SK-N-SH (cell line): ENCODE measurements at regions not wholly inside any gene's neighbourhood (a gene's known extent, or its start where the extent isn't known, plus 50 kb on each side); places are given as distances from the start of the nearest gene placed in this dataset.

Experiments
- CTCF ChIA-PET: fragments of 300-600, 350-600 bp; formaldehyde crosslinking; extraction: SDS; loops from one replicate; lab custom pipeline; 2021; lab: Yijun Ruan, JAX
- POLR2A ChIA-PET: fragments of 350-600 bp; sonication (Branson Sonifier 250); formaldehyde crosslinking; extraction: SDS; loops from one replicate; lab custom pipeline; 2020; ENCODE audit warnings: antibody characterized with exemption, inconsistent platforms; lab: Yijun Ruan, JAX
- DNase-seq: peaks from one replicate; pipeline ENCODE4 v3.0.0; 2012
- H2AFZ ChIP-seq: fragments of 200-600 bp; sonication (generic); 2 replicates; pipeline ENCODE4 v1.8.1; 2016; ENCODE audit warnings: antibody characterized with exemption, mild to moderate bottlenecking, low read depth
- H3F3A ChIP-seq: fragments of 200-600 bp; sonication (generic); replicated peaks from 2 replicates; pipeline ENCODE3; 2016; ENCODE audit warnings: antibody characterized with exemption, mild to moderate bottlenecking; ENCODE audit not compliant: insufficient read depth
- H3K27ac ChIP-seq, 2 experiments: fragments of 200-500 bp in 1 of 2; fragments of 200-600 bp in 1 of 2; sonication (Bioruptor generic) in 1 of 2; sonication (generic), shearing (Covaris generic) in 1 of 2; 2 replicates each; pipeline versions ENCODE4 v1.5.1 to v1.6.1; 2014 to 2016; ENCODE audit warnings: low read depth in 2 of 2, inconsistent platforms in 1 of 2, low read length in 1 of 2, mild to moderate bottlenecking in 1 of 2, mixed read lengths in 1 of 2
- H3K27me3 ChIP-seq: fragments of 200-600 bp; sonication (generic), shearing (Covaris generic); 2 replicates; pipeline ENCODE4 v1.6.1; 2016; ENCODE audit warnings: mixed run types; ENCODE audit not compliant: insufficient read depth
- H3K36me3 ChIP-seq, 2 experiments: fragments of 200-500 bp in 1 of 2; fragments of 200-600 bp in 1 of 2; sonication (Bioruptor generic) in 1 of 2; sonication (generic) in 1 of 2; replicated peaks in 1 of 2; 2 replicates each; pipeline versions ENCODE3 to v1.5.1; 2014 to 2016; ENCODE audit warnings: low read length in 1 of 2, mild to moderate bottlenecking in 1 of 2; ENCODE audit not compliant: insufficient read depth in 2 of 2, control insufficient read depth in 1 of 2
- H3K4me1 ChIP-seq, 2 experiments: fragments of 200-500 bp in 1 of 2; fragments of 200-600 bp in 1 of 2; sonication (Bioruptor generic) in 1 of 2; sonication (generic), shearing (Covaris generic) in 1 of 2; 2 replicates each; pipeline versions ENCODE4 v1.5.1 to v1.6.1; 2014 to 2016; ENCODE audit warnings: low read depth in 1 of 2, low read length in 1 of 2, mixed run types in 1 of 2; ENCODE audit not compliant: insufficient read depth in 2 of 2, control insufficient read depth in 1 of 2
- H3K4me2 ChIP-seq: fragments of 200-600 bp; sonication (generic), shearing (Covaris generic); 2 replicates; pipeline ENCODE4 v1.6.1; 2017; ENCODE audit warnings: mixed run types
- H3K4me3 ChIP-seq, 2 experiments: fragments of 200-500 bp in 1 of 2; fragments of 200-600 bp in 1 of 2; sonication (Bioruptor generic) in 1 of 2; sonication (generic), shearing (Covaris generic) in 1 of 2; 2 replicates each; pipeline versions ENCODE4 v1.5.1 to v1.8.1; 2014 to 2016; ENCODE audit warnings: low read depth in 2 of 2, inconsistent platforms in 1 of 2, low read length in 1 of 2, mild to moderate bottlenecking in 1 of 2, mixed read lengths in 1 of 2, moderate library complexity in 1 of 2
- H3K79me2 ChIP-seq: fragments of 200-600 bp; sonication (generic); 2 replicates; pipeline ENCODE4 v1.8.1; 2017; ENCODE audit warnings: mild to moderate bottlenecking; ENCODE audit not compliant: insufficient read depth
- H3K9ac ChIP-seq: fragments of 200-600 bp; sonication (generic); 2 replicates; pipeline ENCODE4 v1.6.1; 2017; ENCODE audit warnings: mixed run types
- H3K9me2 ChIP-seq: fragments of 200-600 bp; sonication (generic); 2 replicates; pipeline ENCODE4 v1.6.1; 2017; ENCODE audit warnings: mixed run types
- H3K9me3 ChIP-seq: fragments of 200-600 bp; sonication (generic); 2 replicates; pipeline ENCODE4 v1.6.1; 2017; ENCODE audit warnings: mixed run types, mild to moderate bottlenecking, moderate library complexity
- H4K20me1 ChIP-seq: fragments of 200-600 bp; sonication (generic); 2 replicates; pipeline ENCODE4 v1.6.1; 2017; ENCODE audit warnings: mild to moderate bottlenecking, mixed run types; ENCODE audit not compliant: insufficient read depth
- CHD2 ChIP-seq: fragments of 150-350 bp; IDR thresholded peaks from 2 replicates; pipeline ENCODE4 v1.6.1; 2018; ENCODE audit warnings: low read length; ENCODE audit not compliant: partially characterized antibody
- EZH2phosphoT487 ChIP-seq: fragments of 200-600 bp; sonication (generic); IDR thresholded peaks from 2 replicates; pipeline ENCODE4 v1.6.1; 2017; ENCODE audit warnings: low read depth, mixed run types, mild to moderate bottlenecking, antibody characterized with exemption, moderate library complexity, borderline replicate concordance
- FOSL2 ChIP-seq: IDR thresholded peaks from 2 replicates; pipeline ENCODE4 v1.4.0; 2012; ENCODE audit warnings: low read depth, mild to moderate bottlenecking, moderate library complexity, borderline replicate concordance
- FOXJ3 ChIP-seq: sonication (generic); formaldehyde crosslinking; IDR thresholded peaks from 2 replicates; pipeline ENCODE4 v1.5.1; 2020; ENCODE audit warnings: mild to moderate bottlenecking, missing genetic modification reagents
- FOXM1 ChIP-seq: IDR thresholded peaks from 2 replicates; pipeline ENCODE4 v1.4.0; 2012; ENCODE audit warnings: low read depth, mild to moderate bottlenecking
- GABPA ChIP-seq: IDR thresholded peaks from 2 replicates; pipeline ENCODE4 v1.4.0; 2012; ENCODE audit warnings: low read depth, mild to moderate bottlenecking
- GATA2 ChIP-seq: sonication (generic); formaldehyde crosslinking; IDR thresholded peaks from 2 replicates; pipeline ENCODE4 v1.5.0; 2020; ENCODE audit warnings: mild to moderate bottlenecking, missing genetic modification reagents
- JUND ChIP-seq: IDR thresholded peaks from 2 replicates; pipeline ENCODE4 v1.4.0; 2012
- RAD21 ChIP-seq: IDR thresholded peaks from 2 replicates; pipeline ENCODE4 v1.6.1; 2012; ENCODE audit warnings: mild to moderate bottlenecking, low read length
- RFX5 ChIP-seq: IDR thresholded peaks from 2 replicates; pipeline ENCODE4 v1.6.1; 2012; ENCODE audit warnings: mild to moderate bottlenecking, improper control_type of control experiment, low read length
- SMC3 ChIP-seq: IDR thresholded peaks from 2 replicates; pipeline ENCODE4 v1.6.1; 2012; ENCODE audit warnings: low read depth, low read length, improper control_type of control experiment
- TEAD4 ChIP-seq: IDR thresholded peaks from 2 replicates; pipeline ENCODE4 v1.4.0; 2012; ENCODE audit warnings: mild to moderate bottlenecking, borderline replicate concordance; ENCODE audit not compliant: insufficient read depth
- YY1 ChIP-seq: IDR thresholded peaks from 2 replicates; pipeline ENCODE4 v1.4.0; 2012; ENCODE audit warnings: low read depth, mild to moderate bottlenecking
- WGBS: methylation state at CpG from one replicate; pipeline ENCODE4 v1.1.6; 2017; ENCODE audit warnings: low lambda C conversion rate; 5-methylcytosine and 5-hydroxymethylcytosine counted together
- TF ChIP-seq, protein P1 (sequence below): IDR thresholded peaks from 2 replicates; pipeline ENCODE4 v1.6.1; 2012; ENCODE audit warnings: mild to moderate bottlenecking, low read depth, low read length, moderate library complexity
- TF ChIP-seq, protein P2 (sequence below): fragments of 150-350 bp; IDR thresholded peaks from 2 replicates; pipeline ENCODE4 v1.6.1; 2017; ENCODE audit warnings: antibody characterized with exemption, low read length, low read depth, borderline replicate concordance

DNA sequence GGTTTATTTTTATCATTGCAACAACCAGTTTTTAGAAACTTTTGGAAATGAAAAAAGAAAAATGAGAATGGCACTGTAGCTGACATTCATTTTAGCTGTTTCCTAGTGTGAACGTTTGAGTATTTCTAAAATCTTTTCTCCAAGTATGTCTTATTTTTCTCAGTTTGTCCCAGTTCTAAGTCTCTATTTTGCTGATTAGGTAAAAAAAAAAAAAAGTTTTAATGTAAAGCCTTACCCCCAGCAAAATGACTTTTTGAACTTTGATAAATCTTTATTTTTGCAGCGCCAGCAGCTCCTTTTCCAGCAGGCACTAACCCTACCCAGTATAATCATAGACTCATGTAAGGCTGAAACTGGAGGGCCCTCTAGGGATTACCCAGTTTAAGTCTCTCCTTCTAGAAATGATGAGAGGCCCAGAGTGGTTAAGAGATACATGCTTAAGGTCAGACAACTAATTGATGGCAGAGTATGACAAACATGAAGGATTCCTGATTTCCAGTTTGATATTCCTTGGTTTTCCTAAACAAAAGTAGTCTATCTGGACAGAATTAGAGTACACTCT is 84.3 kb upstream of the SLC4A4 start:
- Histone ChIP-seq H3K4me3 (no peak overlapping the region), H3K27ac (no peak overlapping the region), H4K20me1 (no peaks in the 10 kb centered on the region), H2AFZ (0 out of 2 replicates have a peak overlapping the region, but pooled peaks have one; percentile 36), H3K9me3 (no peaks in the 10 kb centered on the region), H3K36me3 (no peaks in the 10 kb centered on the region), H3K4me2 (no peak overlapping the region), H3K9me2 (no peaks in the 10 kb centered on the region), H3K79me2 (no peaks in the 10 kb centered on the region), H3F3A (no peaks in the 10 kb centered on the region)
- ChIA-PET CTCF (interaction anchor here (1.1 kb wide), 1 partner anchor 15 kb away, joined by 3 read pairs; no protein-coding TSS in a partner anchor), POLR2A (no interaction called here)
- 16% methylated on average over 2 of the region's 2 CpGs for WGBS
- DNase-seq = no peak
- TF ChIP-seq YY1 (no peak), GABPA (no peak), JUND (no peak), RAD21 (no peak), SMC3 (no peak), FOXJ3 (CRISPR knock-in tag) (no peak)
- TF ChIP-seq, all 33 proteins: peak for 0
- Histone ChIP-seq H3K27me3 (peaks cover 11% of the 10 kb centered on the region; the same call in 1 of the 2 replicates), H3K4me1 (no peaks in the 10 kb centered on the region), H3K9ac (no peak overlapping the region)

DNA sequence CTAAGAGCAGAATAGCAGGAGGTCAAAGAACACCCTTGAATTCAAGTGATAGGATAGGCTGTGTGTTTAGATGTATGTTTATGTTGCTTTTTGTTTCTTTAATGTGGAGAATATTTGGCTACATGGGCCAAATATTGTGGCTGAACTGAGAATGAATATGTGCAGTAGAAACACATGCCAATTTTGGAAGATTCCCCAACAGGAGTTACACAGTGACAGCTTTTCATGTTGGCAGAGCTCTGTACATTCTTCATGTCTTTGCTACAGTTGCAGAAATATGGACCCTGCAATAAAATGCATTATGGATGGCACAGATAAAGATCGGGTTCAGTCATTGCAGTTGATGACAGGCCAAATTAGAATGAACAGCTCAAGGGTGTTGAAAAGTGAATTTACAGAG is 82.8 kb upstream of the SLC4A4 start:
- POLR2A ChIA-PET = no interaction called here

More for the DNA sequence above, 82.8 kb upstream of the SLC4A4 start:
- no peaks in the 10 kb centered on the region for H3K4me1 ChIP-seq
- no peak overlapping the region for H2AFZ ChIP-seq
- H4K20me1 ChIP-seq = no peaks in the 10 kb centered on the region
- H3K4me2 ChIP-seq = no peak overlapping the region
- CTCF ChIA-PET = no interaction called here
- 12% methylated on average over 1 of the region's 1 CpG for WGBS
- TF ChIP-seq EZH2phosphoT487 (no peak), FOXJ3 (CRISPR knock-in tag) (no peak), FOXM1 (no peak), TEAD4 (no peak), RAD21 (no peak), SMC3 (no peak), GATA2 (CRISPR knock-in tag) (no peak), RFX5 (no peak), FOSL2 (no peak), CHD2 (no peak)
- TF ChIP-seq, protein P1, sequence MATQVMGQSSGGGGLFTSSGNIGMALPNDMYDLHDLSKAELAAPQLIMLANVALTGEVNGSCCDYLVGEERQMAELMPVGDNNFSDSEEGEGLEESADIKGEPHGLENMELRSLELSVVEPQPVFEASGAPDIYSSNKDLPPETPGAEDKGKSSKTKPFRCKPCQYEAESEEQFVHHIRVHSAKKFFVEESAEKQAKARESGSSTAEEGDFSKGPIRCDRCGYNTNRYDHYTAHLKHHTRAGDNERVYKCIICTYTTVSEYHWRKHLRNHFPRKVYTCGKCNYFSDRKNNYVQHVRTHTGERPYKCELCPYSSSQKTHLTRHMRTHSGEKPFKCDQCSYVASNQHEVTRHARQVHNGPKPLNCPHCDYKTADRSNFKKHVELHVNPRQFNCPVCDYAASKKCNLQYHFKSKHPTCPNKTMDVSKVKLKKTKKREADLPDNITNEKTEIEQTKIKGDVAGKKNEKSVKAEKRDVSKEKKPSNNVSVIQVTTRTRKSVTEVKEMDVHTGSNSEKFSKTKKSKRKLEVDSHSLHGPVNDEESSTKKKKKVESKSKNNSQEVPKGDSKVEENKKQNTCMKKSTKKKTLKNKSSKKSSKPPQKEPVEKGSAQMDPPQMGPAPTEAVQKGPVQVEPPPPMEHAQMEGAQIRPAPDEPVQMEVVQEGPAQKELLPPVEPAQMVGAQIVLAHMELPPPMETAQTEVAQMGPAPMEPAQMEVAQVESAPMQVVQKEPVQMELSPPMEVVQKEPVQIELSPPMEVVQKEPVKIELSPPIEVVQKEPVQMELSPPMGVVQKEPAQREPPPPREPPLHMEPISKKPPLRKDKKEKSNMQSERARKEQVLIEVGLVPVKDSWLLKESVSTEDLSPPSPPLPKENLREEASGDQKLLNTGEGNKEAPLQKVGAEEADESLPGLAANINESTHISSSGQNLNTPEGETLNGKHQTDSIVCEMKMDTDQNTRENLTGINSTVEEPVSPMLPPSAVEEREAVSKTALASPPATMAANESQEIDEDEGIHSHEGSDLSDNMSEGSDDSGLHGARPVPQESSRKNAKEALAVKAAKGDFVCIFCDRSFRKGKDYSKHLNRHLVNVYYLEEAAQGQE = no peak
- TF ChIP-seq, protein P2, sequence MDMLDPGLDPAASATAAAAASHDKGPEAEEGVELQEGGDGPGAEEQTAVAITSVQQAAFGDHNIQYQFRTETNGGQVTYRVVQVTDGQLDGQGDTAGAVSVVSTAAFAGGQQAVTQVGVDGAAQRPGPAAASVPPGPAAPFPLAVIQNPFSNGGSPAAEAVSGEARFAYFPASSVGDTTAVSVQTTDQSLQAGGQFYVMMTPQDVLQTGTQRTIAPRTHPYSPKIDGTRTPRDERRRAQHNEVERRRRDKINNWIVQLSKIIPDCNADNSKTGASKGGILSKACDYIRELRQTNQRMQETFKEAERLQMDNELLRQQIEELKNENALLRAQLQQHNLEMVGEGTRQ = no peak
- no peaks in the 10 kb centered on the region for H3K79me2 ChIP-seq
- no peaks in the 10 kb centered on the region for H3K9me3 ChIP-seq
- H3K4me3 ChIP-seq = no peak overlapping the region
- no peaks in the 10 kb centered on the region for H3K36me3 ChIP-seq
- DNase-seq = no peak
- no peaks in the 10 kb centered on the region for H3F3A ChIP-seq
- peaks cover 14% of the 10 kb centered on the region; the same call in 1 of the 2 replicates for H3K27me3 ChIP-seq
- H3K9ac ChIP-seq = no peak overlapping the region
- H3K9me2 ChIP-seq = no peaks in the 10 kb centered on the region
- H3K27ac ChIP-seq = no peak overlapping the region
